Esophagus squamous epithelium (tissue), 5 donors: ENCODE measurements at regions not wholly inside any gene's neighbourhood (a gene's known extent, or its start where the extent isn't known, plus 50 kb on each side); places are given as distances from the start of the nearest gene placed in this dataset.

Source experiments
- DNase-seq: peaks from one replicate; lab custom pipeline; 2025; lab: John Stamatoyannopoulos, UW
- H3K27ac ChIP-seq, 4 donors: fragments of 200-600 bp; sonication (generic); one replicate each; pipeline ENCODE4 v1.5.1; 2016 to 2019; ENCODE audit warnings: mild to moderate bottlenecking in 1 of 4
- H3K27me3 ChIP-seq, 4 donors: fragments of 200-600 bp; sonication (generic); 1 replicate in 3 of 4; 2 replicates in 1 of 4; pipeline versions ENCODE4 v1.5.1 to v1.6.0; 2017 to 2021; ENCODE audit warnings: antibody characterized with exemption in 1 of 4
- H3K36me3 ChIP-seq, 3 donors: fragments of 200-600 bp; sonication (generic); one replicate each; pipeline ENCODE4 v1.5.1; 2016 to 2019
- H3K4me1 ChIP-seq, 3 donors: fragments of 200-600 bp; sonication (generic); one replicate each; pipeline ENCODE4 v1.5.1; 2017 to 2019
- H3K4me3 ChIP-seq, 4 donors: fragments of 200-600 bp; sonication (generic); 1 replicate in 3 of 4; 2 replicates in 1 of 4; pipeline ENCODE4 v1.5.1; 2016 to 2019; ENCODE audit warnings: mild to moderate bottlenecking in 2 of 4, moderate library complexity in 1 of 4
- H3K9me3 ChIP-seq, 3 donors: fragments of 200-600 bp; sonication (generic); one replicate each; pipeline ENCODE4 v1.5.1; 2016 to 2019
- CTCF ChIP-seq, 6 experiments: fragments of 450-650 bp in 4 of 6; fragments of 200-600 bp in 2 of 6; sonication (generic) in 2 of 6; IDR thresholded peaks; one replicate each; pipeline ENCODE4 v1.5.1; 2016 to 2019; ENCODE audit warnings: antibody characterized with exemption in 6 of 6, mild to moderate bottlenecking in 4 of 6, moderate library complexity in 4 of 6
- POLR2A ChIP-seq, 4 donors: fragments of 450-650 bp; IDR thresholded peaks; one replicate each; pipeline ENCODE4 v1.6.1; 2017; ENCODE audit warnings: antibody characterized with exemption in 4 of 4, mild to moderate bottlenecking in 4 of 4, moderate library complexity in 3 of 4
- WGBS, 2 donors: methylation state at CpG; one replicate each; pipeline ENCODE4 v1.1.5; 2018; 5-methylcytosine and 5-hydroxymethylcytosine counted together
- intact Hi-C: fragments of 100-400 bp; cut with DNase I; formaldehyde crosslinking; loops from one replicate; pipeline ENCODE4 v1.15.0; 2022
- donor health status: DM: yes; HTN: yes; CAD: no.

- no peaks in the 10 kb centered on the region for H3K9me3 ChIP-seq
- H3K4me3 ChIP-seq: no peak overlapping the region
- TF ChIP-seq CTCF (IDR thresholded peaks at IDR 0.05) (no peak), POLR2A (IDR thresholded peaks at IDR 0.05) (no peak)
- no peak overlapping the region for H3K27ac ChIP-seq
- no peaks in the 10 kb centered on the region for H3K36me3 ChIP-seq
- intact Hi-C loops: no loop called here
- 44 to 49% methylated on average over 5 of the region's 5 CpGs for WGBS, 2 donors
- H3K27me3 ChIP-seq: no peaks in the 10 kb centered on the region
- H3K4me1 ChIP-seq: no peaks in the 10 kb centered on the region
- DNase-seq: no peak
Measured at GRCh38 chr2:195520671-195521155, 136.3 kb upstream of the SLC39A10 start.

- Histone ChIP-seq H3K27ac (no peak overlapping the region), H3K4me1 (no peaks in the 10 kb centered on the region), H3K27me3 (no peaks in the 10 kb centered on the region), H3K36me3 (no peaks in the 10 kb centered on the region), H3K4me3 (no peak overlapping the region), H3K9me3 (no peaks in the 10 kb centered on the region)
- intact Hi-C loops: no loop called here
- no peak for TF ChIP-seq CTCF (IDR thresholded peaks at IDR 0.05)
- TF ChIP-seq POLR2A (IDR thresholded peaks at IDR 0.05): no peak
- no peak for DNase-seq
- 100% methylated on average over 1 of the region's 24 CpGs for WGBS, 2 donors
Measured at GRCh38 chr2:195515551-195515950, 141.5 kb upstream of the SLC39A10 start.

- TF ChIP-seq POLR2A (IDR thresholded peaks at IDR 0.05): no peak
- 68 to 73% methylated on average over 2 of the region's 2 CpGs for WGBS, 2 donors
- H3K27ac ChIP-seq: no peak overlapping the region
- no peak for DNase-seq
- H3K9me3 ChIP-seq: no peaks in the 10 kb centered on the region
- no peaks in the 10 kb centered on the region for H3K4me1 ChIP-seq
- H3K27me3 ChIP-seq: no peaks in the 10 kb centered on the region
- H3K36me3 ChIP-seq: no peaks in the 10 kb centered on the region
- H3K4me3 ChIP-seq: no peak overlapping the region
- intact Hi-C loops: no loop called here
Measured at GRCh38 chr2:195514365-195514764, 142.7 kb upstream of the SLC39A10 start.

GRCh38 chr2:195513119-195513518, 143.9 kb upstream of the SLC39A10 start:
- Histone ChIP-seq H3K9me3 (no peaks in the 10 kb centered on the region), H3K27me3 (no peaks in the 10 kb centered on the region), H3K4me1 (no peaks in the 10 kb centered on the region), H3K4me3 (no peak overlapping the region), H3K27ac (no peak overlapping the region), H3K36me3 (no peaks in the 10 kb centered on the region)
- 62 to 68% methylated on average over 8 to 9 of the region's 9 CpGs for WGBS, 2 donors
- no peak for DNase-seq
- intact Hi-C loops: no loop called here
- TF ChIP-seq CTCF (IDR thresholded peaks at IDR 0.05): no peak
- TF ChIP-seq POLR2A (IDR thresholded peaks at IDR 0.05): no peak

- no peak overlapping the region for H3K27ac ChIP-seq
- intact Hi-C loops: no loop called here
- 72 to 85% methylated on average over 1 of the region's 1 CpG for WGBS, 2 donors
- no peaks in the 10 kb centered on the region for H3K4me1 ChIP-seq
- TF ChIP-seq POLR2A (IDR thresholded peaks at IDR 0.05): no peak
- no peak for TF ChIP-seq CTCF (IDR thresholded peaks at IDR 0.05)
- no peak overlapping the region for H3K4me3 ChIP-seq
- DNase-seq: no peak
- no peaks in the 10 kb centered on the region for H3K27me3 ChIP-seq
- H3K9me3 ChIP-seq: no peaks in the 10 kb centered on the region
- no peaks in the 10 kb centered on the region for H3K36me3 ChIP-seq
Measured at GRCh38 chr2:195509551-195509950, 147.5 kb upstream of the SLC39A10 start.

- intact Hi-C loops: no loop called here
- 63 to 88% methylated on average over 1 of the region's 1 CpG for WGBS, 2 donors
- Histone ChIP-seq H3K27me3 (no peaks in the 10 kb centered on the region), H3K4me3 (no peak overlapping the region), H3K27ac (no peak overlapping the region), H3K36me3 (no peaks in the 10 kb centered on the region), H3K4me1 (no peaks in the 10 kb centered on the region), H3K9me3 (no peaks in the 10 kb centered on the region)
- TF ChIP-seq POLR2A (IDR thresholded peaks at IDR 0.05) (no peak), CTCF (IDR thresholded peaks at IDR 0.05) (no peak)
- DNase-seq: no peak
Measured at GRCh38 chr2:195508139-195508455, 148.9 kb upstream of the SLC39A10 start.
